ENCODE measurements at regions not wholly inside any gene's neighbourhood (a gene's known extent, or its start where the extent isn't known, plus 50 kb on each side); places are given as distances from the start of the nearest gene placed in this dataset.

DNA sequence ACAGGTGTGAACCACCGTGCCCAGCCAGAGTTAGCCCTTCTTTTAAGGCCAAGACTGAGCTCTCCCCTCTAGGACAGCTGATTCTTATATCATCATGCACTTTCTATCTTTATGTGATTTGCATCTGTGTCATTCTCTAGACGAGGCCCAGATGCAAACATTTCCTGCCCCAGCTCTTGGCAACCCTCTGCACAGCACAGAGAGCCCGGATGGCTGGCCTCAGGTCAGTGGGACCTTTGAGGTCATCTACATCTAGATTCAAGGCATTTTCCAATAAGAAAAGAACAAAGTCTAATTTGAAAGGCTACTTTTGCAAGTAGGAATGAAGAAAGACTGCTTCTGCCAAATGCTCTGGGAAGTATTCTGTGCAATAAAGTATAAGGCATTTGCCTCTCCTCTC is 109.0 kb upstream of the DAB2 start:
- TF ChIP-seq, protein P1, sequence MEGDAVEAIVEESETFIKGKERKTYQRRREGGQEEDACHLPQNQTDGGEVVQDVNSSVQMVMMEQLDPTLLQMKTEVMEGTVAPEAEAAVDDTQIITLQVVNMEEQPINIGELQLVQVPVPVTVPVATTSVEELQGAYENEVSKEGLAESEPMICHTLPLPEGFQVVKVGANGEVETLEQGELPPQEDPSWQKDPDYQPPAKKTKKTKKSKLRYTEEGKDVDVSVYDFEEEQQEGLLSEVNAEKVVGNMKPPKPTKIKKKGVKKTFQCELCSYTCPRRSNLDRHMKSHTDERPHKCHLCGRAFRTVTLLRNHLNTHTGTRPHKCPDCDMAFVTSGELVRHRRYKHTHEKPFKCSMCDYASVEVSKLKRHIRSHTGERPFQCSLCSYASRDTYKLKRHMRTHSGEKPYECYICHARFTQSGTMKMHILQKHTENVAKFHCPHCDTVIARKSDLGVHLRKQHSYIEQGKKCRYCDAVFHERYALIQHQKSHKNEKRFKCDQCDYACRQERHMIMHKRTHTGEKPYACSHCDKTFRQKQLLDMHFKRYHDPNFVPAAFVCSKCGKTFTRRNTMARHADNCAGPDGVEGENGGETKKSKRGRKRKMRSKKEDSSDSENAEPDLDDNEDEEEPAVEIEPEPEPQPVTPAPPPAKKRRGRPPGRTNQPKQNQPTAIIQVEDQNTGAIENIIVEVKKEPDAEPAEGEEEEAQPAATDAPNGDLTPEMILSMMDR (IDR thresholded peaks at IDR 0.05), result no peak
- TF ChIP-seq POLR2A (IDR thresholded peaks at IDR 0.05), result no peak

All from testis (tissue), 2 donors.